ENCODE measurements at regions not wholly inside any gene's neighbourhood (a gene's known extent, or its start where the extent isn't known, plus 50 kb on each side); places are given as distances from the start of the nearest gene placed in this dataset.
"Not testable (repeated sequence)": the region's sequence is repeated elsewhere in the genome, so short reads cannot be mapped to it uniquely, and the experiment has no call there.

DNA sequence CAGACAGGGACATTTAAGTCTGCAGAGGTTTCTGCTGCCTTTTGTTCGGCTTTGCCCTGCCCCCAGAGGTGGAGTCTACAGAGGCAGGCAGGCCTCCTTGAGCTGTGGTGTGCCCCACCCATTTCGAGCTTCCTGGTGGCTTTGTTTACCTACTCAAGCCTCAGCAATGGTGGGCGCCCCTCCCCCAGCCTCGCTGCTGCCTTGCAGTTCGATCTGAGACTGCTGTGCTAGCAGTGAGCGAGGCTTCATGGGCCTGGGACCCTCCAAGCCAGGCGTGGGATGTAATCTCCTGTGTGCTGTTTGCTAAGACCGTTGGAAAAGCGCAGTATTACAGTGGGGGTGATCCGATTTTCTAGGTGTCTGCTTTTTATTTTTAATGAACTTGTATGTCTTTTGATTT, 133.6 kb upstream of the NTRK2 start:
- H2BK120ac ChIP-seq (replicated peaks; ENCODE audit: low read depth, low read length); H3K27ac ChIP-seq (ENCODE audit: low read depth, low read length); H3K14ac ChIP-seq (ENCODE audit: insufficient read length); H3K56ac ChIP-seq (replicated peaks; ENCODE audit: insufficient read length, low read depth, low read length); H3K4me1 ChIP-seq (replicated peaks in 1 of 4; ENCODE audit: control insufficient read depth in 3 of 4, insufficient read depth in 4 of 4, low read length in 3 of 4); CTCF ChIA-PET (ENCODE audit: partially characterized antibody); H2BK15ac ChIP-seq (ENCODE audit: low read length); H3K9me3 ChIP-seq (ENCODE audit: insufficient read depth in 2 of 2, low read depth in 1 of 2, low read length in 1 of 2); H3K9ac ChIP-seq (replicated peaks in 1 of 4; ENCODE audit: extremely low read depth in 1 of 4, low read depth in 3 of 4, low read length in 3 of 4); H4K8ac ChIP-seq (ENCODE audit: extremely low read depth, insufficient read depth, low read length); H4K5ac ChIP-seq (ENCODE audit: insufficient read length, low read depth, low read length); H3K79me2 ChIP-seq (ENCODE audit: control insufficient read depth in 1 of 2, insufficient read depth in 2 of 2, low read length in 2 of 2); H3K27me3 ChIP-seq (replicated peaks in 1 of 4; ENCODE audit: control insufficient read depth in 3 of 4, extremely low read depth in 1 of 4, insufficient read depth in 3 of 4, low read length in 3 of 4); H4K20me1 ChIP-seq (replicated peaks in 1 of 2; ENCODE audit: control insufficient read depth in 1 of 2, insufficient read depth in 2 of 2, low read length in 2 of 2); H3K4ac ChIP-seq (replicated peaks; ENCODE audit: insufficient read length, low read depth, low read length); H3K18ac ChIP-seq (ENCODE audit: extremely low read depth, low read length); POLR2A ChIA-PET (ENCODE audit: partially characterized antibody); H4K91ac ChIP-seq (replicated peaks; ENCODE audit: insufficient read length, low read length); H2BK5ac ChIP-seq (ENCODE audit: low read depth, low read length); H3K23ac ChIP-seq (ENCODE audit: insufficient read length); H2BK12ac ChIP-seq (ENCODE audit: low read depth, low read length); H3K79me1 ChIP-seq (ENCODE audit: low read depth, low read length); H2AK5ac ChIP-seq (ENCODE audit: low read depth, low read length); FAIRE-seq; H3K36me3 ChIP-seq (ENCODE audit: control insufficient read depth in 2 of 4, insufficient read depth in 4 of 4, low read length in 3 of 4); H3K23me2 ChIP-seq (ENCODE audit: low read depth, low read length): not testable (repeated sequence)
- Histone ChIP-seq H2BK20ac (ENCODE audit: low read length) (0 out of 2 replicates have a peak overlapping the region, but pooled peaks have one; percentile 90), H3K4me3 (ENCODE audit: extremely low read depth in 1 of 4, insufficient read depth in 2 of 4, low read depth in 3 of 4, low read length in 4 of 4) (peak overlapping the region in 1 of 4 experiments; percentile 29; a peak in 1 of 8 replicates), H3K4me2 (ENCODE audit: insufficient read depth in 1 of 2, low read depth in 2 of 2, low read length in 2 of 2) (peak overlapping the region; percentile 20 to 33; a peak in 1 of 4 replicates), H2AFZ (ENCODE audit: low read length) (peak overlapping the region; percentile 76; the same call in 1 of the 2 replicates)
- DNase-seq (ENCODE audit: low read depth in 1 of 2, low spot score in 2 of 2), result peak in 1 of 2 experiments; percentile 66
- TF ChIP-seq, protein P1, sequence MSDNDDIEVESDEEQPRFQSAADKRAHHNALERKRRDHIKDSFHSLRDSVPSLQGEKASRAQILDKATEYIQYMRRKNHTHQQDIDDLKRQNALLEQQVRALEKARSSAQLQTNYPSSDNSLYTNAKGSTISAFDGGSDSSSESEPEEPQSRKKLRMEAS (IDR thresholded peaks at IDR 0.05), result 0 out of 2 replicates have a peak, but pooled peaks have one; percentile 30
- peak; percentile 36; the same call in 1 of the 2 replicates for TF ChIP-seq SP1 (IDR thresholded peaks at IDR 0.05; ENCODE audit: low read depth, low read length)
- TF ChIP-seq ASH2L (IDR thresholded peaks at IDR 0.05; ENCODE audit: low read length), result peak; percentile 92
- 0 out of 4 replicates have a peak, but pooled peaks of 1 of the 2 experiments have one; percentile 3 for TF ChIP-seq RAD21 (IDR thresholded peaks at IDR 0.05 in 1 of 2, conservative IDR thresholded peaks at IDR 0.05 in 1 of 2; ENCODE audit: low read depth in 2 of 2, low read length in 2 of 2)
- peak; percentile 74; the same call in 1 of the 2 replicates for TF ChIP-seq RBBP5 (IDR thresholded peaks at IDR 0.05; ENCODE audit: borderline replicate concordance, low read depth, low read length)
- TF ChIP-seq YY1 (IDR thresholded peaks at IDR 0.05; ENCODE audit: low read depth, low read length), result peak; percentile 31; the same call in 1 of the 2 replicates
- WGBS, 2 experiments (ENCODE audit: extremely low coverage in 1 of 2, insufficient coverage in 1 of 2, insufficient read length in 1 of 2, insufficient replicate concordance in 2 of 2, low coverage in 1 of 2, low lambda C conversion rate in 2 of 2, missing lambda C conversion rate in 1 of 2), result 35% methylated on average over 10 of the region's 10 CpGs; no CpG with 5 or more reads in 1 of the 2 experiments

All from H1 (cell line).